ENCODE measurements at regions not wholly inside any gene's neighbourhood (a gene's known extent, or its start where the extent isn't known, plus 50 kb on each side); places are given as distances from the start of the nearest gene placed in this dataset.

DNA sequence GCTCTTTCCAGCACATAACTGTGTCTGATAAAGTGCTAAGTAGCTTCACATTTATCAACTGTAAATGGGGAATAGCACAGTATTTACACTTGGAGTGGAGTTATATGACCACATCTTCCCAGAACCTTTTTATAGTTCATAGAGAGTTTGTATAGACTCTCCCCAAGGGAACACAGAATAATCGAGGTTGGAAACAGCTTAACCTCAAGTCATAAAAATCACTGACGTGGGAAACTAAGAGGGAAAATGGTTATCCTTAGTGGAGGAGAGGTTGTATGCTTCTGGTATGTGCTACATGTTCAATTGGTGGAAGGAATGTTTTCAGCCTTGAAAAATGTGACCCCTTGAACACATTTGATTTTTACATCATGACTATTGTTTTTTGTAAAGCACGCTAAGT lies 167.9 kb upstream of the KIAA1217 start:
- no peak for DNase-seq

DNA sequence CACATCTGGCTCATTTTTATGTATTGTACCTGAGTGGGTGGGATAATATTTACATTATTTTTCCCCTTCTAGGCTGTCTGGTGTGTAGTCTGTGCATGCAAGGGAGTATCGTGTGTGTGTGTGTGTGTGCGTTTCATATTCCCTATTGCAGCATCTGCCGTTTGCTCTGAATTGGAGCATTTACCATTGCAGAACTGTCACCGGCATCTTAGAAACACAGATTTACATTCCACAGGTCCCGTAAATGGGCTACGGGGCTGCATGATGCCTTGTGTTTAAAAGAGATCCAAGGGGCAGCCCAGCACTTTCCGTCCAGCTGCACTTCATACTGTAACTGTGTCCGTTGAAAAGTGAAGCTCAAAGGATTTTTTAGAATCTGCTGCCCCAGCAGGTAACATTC lies 167.1 kb upstream of the KIAA1217 start:
- no peak for DNase-seq

DNA sequence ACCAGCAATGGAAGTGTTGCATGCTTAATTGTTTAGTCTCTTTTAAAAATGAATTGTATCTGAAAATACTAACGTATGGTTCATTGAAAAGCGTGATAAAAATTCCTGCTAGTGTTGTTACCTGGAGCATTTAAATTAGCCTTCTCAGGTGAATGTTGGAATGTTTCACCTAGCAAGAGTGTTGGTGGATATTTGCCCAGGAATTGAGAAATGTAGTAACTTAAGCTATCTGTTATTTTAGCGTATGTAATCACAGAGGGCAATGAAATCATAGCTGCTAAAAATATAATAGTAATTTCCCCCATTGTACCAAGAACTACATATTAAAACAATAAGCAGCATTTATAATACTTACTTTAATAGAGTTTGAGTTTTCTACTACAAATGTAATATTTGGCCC lies 166.1 kb upstream of the KIAA1217 start:
- DNase-seq: no peak

DNA sequence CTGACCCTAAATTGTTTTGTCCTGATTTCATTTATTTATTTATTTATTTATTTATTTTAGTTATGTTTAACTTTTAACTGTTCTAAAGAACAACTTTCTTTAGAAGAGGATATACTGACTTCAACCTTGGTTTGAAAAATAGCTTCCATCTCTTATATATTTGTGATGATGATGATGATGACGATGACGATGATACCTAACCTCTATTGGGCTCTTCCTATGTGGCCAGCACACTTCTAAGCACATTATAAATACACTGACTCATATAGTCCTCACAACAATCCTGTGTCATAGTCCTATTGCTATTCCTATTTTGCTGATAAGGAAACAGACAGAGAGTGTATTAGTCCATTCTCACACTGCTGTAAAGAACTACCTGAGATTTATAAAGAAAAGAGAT lies 162.9 kb upstream of the KIAA1217 start:
- DNase-seq: no peak

DNA sequence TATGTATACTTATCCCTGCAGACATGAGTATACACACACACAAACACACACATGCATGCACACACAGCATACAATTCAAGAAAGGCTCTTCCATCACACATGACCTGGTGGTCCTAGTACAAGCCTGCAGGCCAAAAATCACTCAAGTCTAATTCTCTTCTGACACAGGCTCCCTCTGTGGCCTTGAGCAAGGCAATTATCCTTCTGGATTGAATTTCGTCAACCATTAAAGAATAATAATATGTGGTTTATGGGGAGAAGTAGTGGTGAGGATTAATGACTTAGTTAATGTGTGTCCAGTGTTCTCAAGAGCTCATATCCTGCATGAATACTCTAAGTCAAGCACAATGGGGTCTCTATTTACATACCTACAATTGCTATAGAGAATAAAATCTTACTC lies 161.8 kb upstream of the KIAA1217 start:
- no peak for DNase-seq

DNA sequence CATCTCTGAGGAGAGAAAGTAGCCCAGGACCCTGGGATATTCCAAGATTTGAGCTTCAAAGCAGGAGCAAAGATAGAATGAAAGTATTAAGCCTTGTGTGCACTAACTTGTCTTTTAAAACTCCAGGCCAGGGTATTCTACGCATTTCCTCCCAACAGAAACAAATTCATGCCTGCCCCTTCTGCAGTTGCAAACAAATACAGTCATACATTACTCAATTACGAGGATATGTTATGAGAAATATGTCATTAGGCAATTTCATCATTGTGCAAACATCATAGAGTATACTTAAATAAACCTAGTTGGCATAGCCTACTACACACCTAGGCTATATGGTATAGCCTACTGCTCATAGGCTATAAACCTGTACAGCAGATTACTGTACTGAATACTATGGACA lies 154.5 kb upstream of the KIAA1217 start:
- DNase-seq: no peak

DNA sequence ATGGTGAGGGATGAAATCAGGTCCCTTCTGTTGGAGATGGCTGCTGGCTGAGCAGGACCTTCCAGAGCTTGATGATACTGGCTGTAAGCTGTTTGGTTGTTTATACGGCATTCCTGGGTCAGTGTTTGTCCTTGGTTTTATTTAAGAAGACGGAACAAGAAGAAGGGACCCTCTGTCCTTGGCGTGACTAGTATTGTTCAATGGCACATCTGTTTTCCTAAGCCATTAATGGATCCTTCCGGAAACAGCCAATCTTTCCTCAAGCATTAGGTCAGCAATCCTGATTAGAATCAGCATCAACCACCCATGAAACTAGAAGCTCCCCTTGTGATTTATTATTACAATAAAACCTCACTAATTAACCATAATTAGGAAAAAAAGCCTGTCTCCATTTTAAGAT lies 128.7 kb upstream of the KIAA1217 start:
- DNase-seq: no peak

DNA sequence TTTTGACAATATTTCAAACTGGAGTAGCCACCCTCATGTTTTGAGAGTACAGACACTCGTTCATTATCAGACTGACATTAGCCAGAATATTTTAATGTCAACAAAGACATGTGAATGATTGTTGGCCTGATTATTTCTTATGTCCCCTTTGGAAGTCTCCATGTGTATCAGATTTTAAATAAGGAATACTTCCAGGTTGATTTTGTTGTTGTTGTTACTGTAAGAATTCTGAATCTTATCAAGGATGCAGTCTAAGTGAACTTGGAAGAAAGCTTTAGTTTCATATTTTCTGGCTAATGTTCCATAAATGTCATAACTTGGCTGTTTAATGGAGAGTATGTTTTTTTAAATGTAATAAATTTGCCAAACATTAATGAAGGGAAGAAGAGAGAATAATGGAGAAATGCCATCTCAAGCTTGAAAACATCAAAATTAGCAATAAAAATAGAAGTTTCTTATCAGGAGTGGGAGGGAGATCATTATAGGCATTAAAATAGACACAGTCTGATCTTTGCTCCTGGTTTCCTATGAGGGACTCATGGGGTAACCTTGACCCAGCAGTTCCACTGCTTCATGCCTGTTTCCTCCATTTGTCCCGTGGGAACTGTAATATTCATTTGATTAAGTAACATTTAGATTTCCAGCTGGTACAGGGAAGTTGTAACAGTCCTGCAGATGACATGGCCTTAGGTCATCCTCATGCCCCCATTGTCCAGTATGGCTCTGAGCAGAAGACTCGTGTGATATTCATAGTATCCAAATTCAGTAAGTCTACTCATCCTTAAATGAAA lies 122.4 kb upstream of the KIAA1217 start:
- no peak for DNase-seq

DNA sequence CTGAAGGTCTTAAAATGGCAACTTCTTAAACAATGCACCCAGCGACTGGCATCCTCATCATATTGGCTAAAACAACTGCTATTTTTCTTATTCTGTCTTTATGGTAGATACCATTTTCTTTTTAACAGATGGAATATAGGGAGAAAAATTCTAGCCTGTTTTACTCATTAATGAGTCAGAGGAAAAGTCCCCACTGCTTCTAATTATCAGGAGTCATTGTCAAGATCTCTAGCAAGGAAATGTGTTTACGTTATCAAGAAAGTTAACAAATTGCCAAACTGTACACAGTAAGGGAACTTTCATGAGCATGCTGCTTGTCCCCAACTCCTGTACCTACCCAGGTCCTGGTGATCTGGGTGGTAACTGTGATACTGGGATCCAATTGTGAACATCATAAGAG lies 117.7 kb upstream of the KIAA1217 start:
- DNase-seq: no peak

DNA sequence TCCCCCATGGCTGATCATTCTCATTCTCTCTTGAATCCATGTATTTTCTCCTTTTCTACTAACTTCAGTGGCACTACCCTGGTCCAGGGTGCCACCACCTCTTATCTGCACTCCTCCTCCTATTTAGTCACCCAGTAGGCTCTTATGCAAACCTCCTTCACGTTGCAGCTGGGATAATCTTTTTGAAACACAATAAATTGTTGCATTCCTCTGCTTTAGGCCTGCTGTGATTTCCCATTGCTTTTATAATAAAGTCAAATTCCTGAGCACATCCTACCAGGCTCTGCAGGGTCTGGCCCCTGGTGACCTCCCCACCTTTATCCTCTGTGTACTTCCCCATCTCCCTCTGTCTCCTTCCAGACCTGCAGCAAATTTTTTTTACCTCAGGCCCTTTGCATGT lies 112.7 kb upstream of the KIAA1217 start:
- DNase-seq: no peak

DNA sequence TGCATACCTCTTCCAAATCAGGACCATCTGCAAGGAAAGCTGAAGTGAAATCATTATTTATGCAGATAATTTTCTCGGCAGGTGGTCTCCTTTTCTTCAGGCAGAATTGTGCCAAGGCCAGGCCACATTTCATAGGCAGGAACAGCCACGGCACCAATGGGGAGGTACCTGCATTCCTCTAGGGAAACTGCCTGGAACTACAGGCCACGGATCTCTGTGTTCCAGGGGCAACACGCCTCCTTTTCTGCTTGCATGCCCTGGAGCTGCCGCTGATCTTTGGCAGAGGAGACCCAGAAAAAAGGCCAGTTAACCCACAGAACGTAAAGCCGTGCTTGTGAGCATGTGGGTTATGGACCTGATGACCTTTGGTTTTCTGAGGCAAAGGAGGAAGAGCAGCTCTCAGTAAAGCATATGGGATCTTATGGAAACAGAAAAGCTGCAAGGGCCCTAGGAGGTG lies 111.2 kb upstream of the KIAA1217 start:
- DNase-seq: no peak

DNA sequence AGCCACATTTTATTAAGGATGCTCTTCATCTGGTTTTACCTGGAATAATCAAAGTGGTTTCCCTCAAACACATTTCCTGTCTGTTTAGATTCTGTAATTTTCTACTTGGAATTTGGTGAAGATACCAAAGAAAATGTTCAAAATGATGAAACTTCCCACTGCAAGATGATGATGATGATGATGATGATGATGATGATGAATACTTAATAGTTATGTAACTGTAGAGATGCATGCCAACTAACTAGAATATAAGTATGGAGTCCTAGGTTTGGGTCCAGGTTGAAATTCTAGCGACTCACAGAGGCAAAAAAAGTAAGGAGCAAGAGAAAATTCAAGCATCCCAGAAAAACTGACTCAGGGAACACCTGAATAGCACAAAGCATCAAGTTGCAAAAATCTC lies 104.0 kb upstream of the KIAA1217 start:
- DNase-seq: no peak

DNA sequence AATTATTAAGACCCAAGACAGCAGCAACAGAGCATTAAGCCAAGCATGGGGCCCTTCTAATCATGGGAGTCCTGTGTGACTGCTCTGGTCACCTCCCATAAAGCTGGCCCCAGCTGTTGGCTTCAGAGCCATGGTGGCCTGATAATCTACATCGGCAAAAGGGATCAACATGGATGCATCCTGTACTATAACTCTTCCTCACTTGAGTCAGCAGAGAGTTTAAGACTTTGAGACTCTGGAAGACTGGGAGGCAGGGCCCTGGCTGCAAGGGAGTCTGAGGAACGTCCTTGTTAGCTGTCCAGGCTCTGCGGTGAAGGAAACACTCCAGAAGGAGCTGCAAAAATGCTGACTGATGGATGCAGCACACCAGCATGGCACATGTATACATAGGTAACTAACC lies 95.0 kb upstream of the KIAA1217 start:
- no peak for DNase-seq

DNA sequence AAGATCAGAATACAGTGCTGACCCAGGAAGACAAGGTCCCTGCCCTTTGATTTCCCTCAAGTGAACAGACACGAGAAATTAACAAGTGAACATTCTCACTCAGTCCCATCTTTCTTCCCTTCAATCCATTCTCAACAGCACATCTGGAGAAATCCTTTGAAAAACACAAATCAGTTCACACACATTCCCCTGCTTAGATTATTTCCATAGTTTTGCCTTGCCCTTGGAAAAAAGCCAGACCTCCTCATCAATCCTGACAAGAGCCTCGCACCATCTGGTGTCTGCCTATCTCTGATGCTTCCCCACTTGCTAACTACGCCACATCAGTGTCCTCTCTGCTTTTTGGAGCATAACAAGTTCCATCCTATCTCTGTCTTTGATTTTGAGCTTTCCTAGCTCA lies 94.4 kb upstream of the KIAA1217 start:
- DNase-seq: no peak

DNA sequence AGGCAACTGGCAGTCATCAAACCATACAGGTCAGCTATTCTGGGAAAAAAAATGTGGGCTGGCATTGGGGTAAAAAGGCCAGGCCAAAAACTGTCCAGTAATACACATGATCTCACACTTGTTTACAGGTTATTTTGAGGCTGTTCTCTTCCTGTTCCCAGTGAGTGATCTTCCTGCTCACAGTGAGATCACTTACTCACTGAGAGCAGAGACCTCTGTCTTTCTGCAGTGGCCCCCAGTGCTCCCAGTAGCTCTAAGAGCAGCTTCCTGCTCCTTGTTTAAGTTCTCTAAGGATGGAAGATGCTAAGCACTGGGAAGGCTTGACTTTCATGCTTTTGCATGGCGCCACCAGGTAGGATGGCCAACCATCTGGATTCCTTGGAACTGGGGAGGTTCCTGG lies 93.5 kb upstream of the KIAA1217 start:
- no peak for DNase-seq

DNA sequence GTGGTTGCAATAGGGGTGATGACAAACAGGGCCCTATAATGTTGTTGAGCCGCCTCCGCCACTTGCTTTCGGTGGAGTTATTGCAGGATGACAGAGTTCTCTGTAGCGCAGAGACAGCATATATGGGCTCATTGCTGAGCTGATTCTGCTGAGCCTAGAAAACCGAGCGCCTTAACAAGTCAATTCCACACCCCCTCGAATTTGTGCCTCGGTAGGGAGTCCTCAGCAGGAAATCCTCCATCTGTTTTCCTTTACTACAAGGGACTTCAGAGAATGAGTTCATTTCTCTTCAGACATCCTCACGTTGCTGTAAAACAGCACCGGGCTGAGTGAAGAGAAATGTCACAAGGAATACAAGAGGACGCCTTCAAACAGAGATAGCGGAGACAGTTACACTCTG lies 90.7 kb upstream of the KIAA1217 start:
- no peak for DNase-seq

DNA sequence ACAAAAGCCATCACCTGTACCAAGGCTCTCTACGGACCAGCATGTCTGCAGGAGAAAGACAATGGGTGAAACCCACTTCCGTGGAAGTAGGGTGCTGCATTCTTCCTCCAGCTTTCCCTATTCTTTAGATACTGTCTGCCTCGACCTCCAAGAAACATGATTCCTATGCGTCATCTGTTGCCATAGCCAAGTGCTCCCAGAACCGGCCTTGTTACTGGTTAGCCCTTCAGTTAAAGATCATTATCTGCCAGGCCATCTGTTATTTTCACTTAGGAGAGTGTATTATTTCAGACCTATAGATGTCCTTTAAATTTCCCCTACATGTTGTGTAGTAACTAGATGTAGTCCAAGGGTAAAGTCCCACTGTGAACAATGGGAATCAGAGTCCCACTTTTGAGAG lies 89.0 kb upstream of the KIAA1217 start:
- no peak for DNase-seq

DNA sequence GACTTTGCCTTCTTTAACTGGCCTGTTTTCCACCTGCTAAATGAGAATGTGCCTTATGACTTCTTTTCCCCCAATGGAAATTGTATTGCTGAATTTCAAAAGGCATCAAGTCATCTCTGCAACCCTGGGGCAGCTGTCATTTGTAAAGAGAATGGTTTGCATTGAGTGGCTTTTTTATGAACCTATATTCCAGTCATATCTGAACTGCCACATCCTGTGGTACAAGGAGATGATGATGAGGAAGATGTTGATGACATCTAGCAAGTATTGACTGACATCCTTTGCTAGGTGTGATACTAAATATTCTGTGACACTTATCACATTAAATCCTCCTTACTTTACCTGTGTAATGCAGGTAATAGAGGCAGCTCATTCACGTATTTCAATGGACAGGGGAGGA lies 88.3 kb upstream of the KIAA1217 start:
- no peak for DNase-seq

DNA sequence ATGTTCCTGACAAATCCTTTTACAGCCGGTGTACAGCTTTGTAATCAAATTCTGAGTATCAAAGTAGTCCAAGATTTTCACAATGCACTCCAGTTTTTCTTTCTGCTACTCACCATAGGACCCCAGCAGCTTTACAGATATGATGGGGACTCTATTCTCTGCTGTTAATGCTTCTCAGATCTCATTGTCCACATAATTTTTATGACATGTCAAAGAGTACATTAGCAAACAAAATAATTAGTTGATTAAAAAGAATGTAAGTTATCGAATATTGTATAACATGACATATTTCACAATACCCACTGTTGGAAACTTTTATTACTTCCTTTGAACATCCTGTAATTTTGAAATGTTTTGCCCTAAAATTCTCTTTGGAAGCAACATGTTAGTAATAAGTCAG lies 81.4 kb upstream of the KIAA1217 start:
- DNase-seq: no peak

DNA sequence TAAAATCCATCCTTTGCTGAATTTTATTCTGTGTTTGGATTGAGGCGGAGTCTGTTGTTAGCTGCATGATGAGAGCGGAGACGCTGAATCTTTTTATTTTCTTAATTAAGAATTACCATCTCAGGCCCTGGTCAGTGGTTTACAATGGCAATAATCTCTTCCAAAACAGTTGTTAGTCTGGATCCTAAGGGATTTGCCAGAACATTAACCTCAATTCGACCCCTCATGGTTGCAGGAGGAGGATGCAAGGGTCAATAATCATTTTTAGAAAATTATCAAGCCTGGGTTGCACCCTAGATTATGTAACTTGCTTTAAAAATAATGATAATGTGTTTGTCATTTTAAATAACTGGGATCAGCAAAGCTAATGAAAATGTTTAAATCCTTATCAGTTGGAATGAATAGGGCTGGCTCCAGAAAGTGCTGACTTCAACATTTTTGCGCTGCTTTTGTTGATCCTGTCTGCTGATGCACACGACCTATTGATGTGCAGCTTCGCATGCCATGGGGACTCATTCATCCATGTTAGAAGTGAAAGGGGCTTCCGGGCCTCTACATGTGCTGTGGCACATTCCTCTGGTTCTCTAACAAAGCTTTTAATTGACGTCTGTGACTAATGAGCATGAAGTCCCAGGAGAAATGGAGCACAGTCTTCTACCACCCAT lies 80.7 kb upstream of the KIAA1217 start:
- no peak for DNase-seq

DNA sequence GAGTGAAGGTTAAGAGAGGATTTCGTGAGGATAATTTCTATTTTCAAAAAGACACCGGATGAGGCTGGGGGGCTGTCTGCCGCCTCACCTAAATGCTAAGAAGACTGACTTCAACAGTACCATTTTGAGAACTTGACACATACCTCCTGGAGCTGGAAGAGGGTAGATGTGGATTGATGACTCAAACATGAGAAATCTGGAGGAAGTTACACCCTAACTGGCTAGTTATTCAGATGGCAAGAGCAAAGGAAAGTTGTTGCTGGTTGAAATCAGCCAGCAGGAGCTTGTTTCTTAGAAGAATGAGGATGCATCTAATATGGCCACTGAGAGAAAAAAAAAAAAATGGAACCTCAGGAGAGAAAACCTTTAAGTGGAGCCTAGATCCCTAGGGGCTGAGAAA lies 76.2 kb upstream of the KIAA1217 start:
- no peak for DNase-seq

DNA sequence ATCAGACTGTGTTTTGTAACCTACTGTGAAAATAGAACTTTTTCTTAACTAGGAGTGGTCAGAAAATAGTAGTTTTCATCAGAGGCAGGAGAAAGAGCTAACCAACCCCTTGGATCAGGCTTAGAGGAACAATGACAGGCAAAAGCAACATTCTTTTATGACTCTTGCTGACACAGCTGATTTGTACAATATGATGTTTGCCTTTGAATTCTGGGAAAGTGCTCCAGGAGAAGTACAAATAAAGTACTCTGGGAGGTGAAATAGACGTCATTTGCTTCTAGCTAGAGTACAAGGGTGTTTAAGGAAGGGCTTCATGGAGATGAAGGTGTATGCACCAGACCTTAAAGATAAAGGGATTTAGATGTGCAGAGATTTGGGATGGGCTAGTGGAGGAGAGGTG lies 75.1 kb upstream of the KIAA1217 start:
- DNase-seq: no peak

DNA sequence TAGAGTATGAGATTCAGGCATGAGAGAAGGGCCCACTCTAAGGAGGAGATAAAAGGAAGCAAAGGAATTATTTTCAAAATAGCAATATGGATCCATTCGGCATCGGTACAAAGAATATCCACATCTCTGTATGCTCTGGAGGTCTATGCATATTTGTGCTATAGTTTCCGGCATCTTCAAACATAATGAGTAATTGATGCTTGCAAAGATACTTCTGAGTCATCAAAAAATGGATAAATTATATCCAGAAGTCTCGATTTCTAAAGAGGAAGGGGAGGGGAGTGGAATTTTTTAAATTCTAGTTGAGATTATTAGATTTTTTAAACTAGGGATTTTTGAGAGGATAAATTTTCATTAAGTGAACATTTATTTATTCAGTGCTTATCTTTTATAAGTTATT lies 72.9 kb upstream of the KIAA1217 start:
- DNase-seq: no peak

DNA sequence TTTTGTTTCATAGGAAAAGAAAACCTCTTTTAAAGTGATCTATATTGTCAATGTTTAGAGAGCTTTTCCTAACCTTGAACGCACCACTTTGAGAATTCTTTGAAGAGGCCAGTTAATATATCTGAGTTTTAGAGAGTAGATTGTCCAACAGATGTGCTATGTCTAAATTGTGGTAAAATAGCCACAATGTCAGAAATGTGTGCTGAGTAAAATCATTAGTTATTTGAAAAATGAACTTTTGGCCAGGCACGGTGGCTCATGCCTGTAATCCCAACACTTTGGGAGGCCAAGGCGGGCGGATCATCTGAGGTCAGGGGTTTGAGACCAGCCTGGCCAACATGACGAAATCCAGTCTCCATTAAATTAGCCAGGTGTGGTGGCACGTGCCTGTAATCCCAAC lies 61.6 kb upstream of the KIAA1217 start:
- DNase-seq: no peak

DNA sequence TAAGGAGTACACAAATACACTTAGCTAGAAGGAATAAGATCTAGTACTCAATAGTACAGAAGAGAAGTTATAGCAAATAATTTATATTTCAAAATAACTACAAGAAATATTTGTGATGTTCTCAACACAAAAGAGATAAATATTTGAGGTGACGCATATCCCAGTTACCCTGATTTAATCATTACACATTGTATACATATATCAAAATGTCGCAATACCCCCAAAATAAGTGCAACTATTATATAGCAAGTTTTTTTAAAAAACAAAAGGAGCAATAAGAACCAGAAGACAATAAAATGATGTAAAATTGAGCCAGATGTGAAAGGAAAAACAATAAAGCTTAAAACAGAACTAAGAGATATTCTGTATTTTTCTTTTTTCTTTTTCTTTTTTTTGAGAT lies 59.3 kb upstream of the KIAA1217 start:
- no peak for DNase-seq
